ENCODE measurements at regions not wholly inside any gene's neighbourhood (a gene's known extent, or its start where the extent isn't known, plus 50 kb on each side); places are given as distances from the start of the nearest gene placed in this dataset.
"Not testable (repeated sequence)": the region's sequence is repeated elsewhere in the genome, so short reads cannot be mapped to it uniquely, and the experiment has no call there.

- H3K27ac ChIP-seq = no peak overlapping the region
- no peaks in the 10 kb centered on the region for H3K27me3 ChIP-seq
- no peaks in the 10 kb centered on the region for H3K4me1 ChIP-seq (ENCODE audit: control insufficient read depth in 1 of 2, insufficient read depth in 1 of 2, low read depth in 1 of 2, low read length in 1 of 2)
- H3K9me3 ChIP-seq = no peaks in the 10 kb centered on the region
- H3K4me3 ChIP-seq (ENCODE audit: low read depth in 1 of 2, low read length in 1 of 2) = no peak overlapping the region
- TF ChIP-seq CTCF (IDR thresholded peaks at IDR 0.05) = no peak
- H3K36me3 ChIP-seq = no peaks in the 10 kb centered on the region
Measured at GRCh38 chrX:65331371-65331770, 203.2 kb downstream of the LAS1L start.

- Histone ChIP-seq H3K4me1 (ENCODE audit: control insufficient read depth in 1 of 2, insufficient read depth in 1 of 2, low read depth in 1 of 2, low read length in 1 of 2) (no peaks in the 10 kb centered on the region), H3K36me3 (no peaks in the 10 kb centered on the region), H3K27me3 (no peaks in the 10 kb centered on the region), H3K4me3 (ENCODE audit: low read depth in 1 of 2, low read length in 1 of 2) (no peak overlapping the region), H3K9me3 (no peaks in the 10 kb centered on the region), H3K27ac (no peak overlapping the region)
- TF ChIP-seq CTCF (IDR thresholded peaks at IDR 0.05) = no peak
Measured at GRCh38 chrX:65300104-65300809, 234.3 kb downstream of the LAS1L start.

- H3K27me3 ChIP-seq; H3K4me3 ChIP-seq (ENCODE audit: low read depth in 1 of 2, low read length in 1 of 2); H3K9me3 ChIP-seq; H3K4me1 ChIP-seq (ENCODE audit: control insufficient read depth in 1 of 2, insufficient read depth in 1 of 2, low read depth in 1 of 2, low read length in 1 of 2); H3K27ac ChIP-seq; H3K36me3 ChIP-seq: not testable (repeated sequence)
Measured at GRCh38 chrX:65282905-65283304, 251.7 kb downstream of the LAS1L start.

GRCh38 chrX:65273152-65273551, 261.4 kb downstream of the LAS1L start:
- TF ChIP-seq CTCF (IDR thresholded peaks at IDR 0.05) = no peak
- Histone ChIP-seq H3K4me3 (ENCODE audit: low read depth in 1 of 2, low read length in 1 of 2) (no peak overlapping the region), H3K27ac (no peak overlapping the region), H3K27me3 (no peaks in the 10 kb centered on the region), H3K9me3 (no peaks in the 10 kb centered on the region), H3K4me1 (ENCODE audit: control insufficient read depth in 1 of 2, insufficient read depth in 1 of 2, low read depth in 1 of 2, low read length in 1 of 2) (no peaks in the 10 kb centered on the region), H3K36me3 (no peaks in the 10 kb centered on the region)

GRCh38 chrX:65266482-65266881, 268.1 kb downstream of the LAS1L start:
- Histone ChIP-seq H3K36me3 (no peaks in the 10 kb centered on the region), H3K4me1 (ENCODE audit: control insufficient read depth in 1 of 2, insufficient read depth in 1 of 2, low read depth in 1 of 2, low read length in 1 of 2) (no peaks in the 10 kb centered on the region)

More at GRCh38 chrX:65266482-65266881, 268.1 kb downstream of the LAS1L start:
- Histone ChIP-seq H3K4me3 (ENCODE audit: low read depth in 1 of 2, low read length in 1 of 2) (no peak overlapping the region), H3K27me3 (no peaks in the 10 kb centered on the region), H3K27ac (no peak overlapping the region), H3K9me3 (no peaks in the 10 kb centered on the region)
- no peak for TF ChIP-seq CTCF (IDR thresholded peaks at IDR 0.05)
